ENCODE measurements at regions not wholly inside any gene's neighbourhood (a gene's known extent, or its start where the extent isn't known, plus 50 kb on each side); places are given as distances from the start of the nearest gene placed in this dataset.

- Mint-ChIP-seq H3K4me1 (ENCODE audit: low read depth, unreplicated experiment) (peaks cover 24% of the 10 kb centered on the region), H3K9me3 (ENCODE audit: low read depth, unreplicated experiment) (peaks cover 11% of the 10 kb centered on the region), H3K36me3 (ENCODE audit: insufficient read depth, unreplicated experiment) (no peaks in the 10 kb centered on the region), H3K27me3 (ENCODE audit: unreplicated experiment) (no peaks in the 10 kb centered on the region), H3K4me3 (ENCODE audit: low read depth, unreplicated experiment) (no peak overlapping the region), H3K27ac (ENCODE audit: unreplicated experiment) (peak overlapping the region; percentile 68)
- CTCF ChIA-PET, result interaction anchor here (0.6 to 1.7 kb wide), 7 partner anchors 11 to 571 kb away, joined by 3 to 6 read pairs (median 3); no protein-coding TSS in a partner anchor
- no peak for DNase-seq
- TF ChIP-seq CTCF (IDR thresholded peaks at IDR 0.05; ENCODE audit: unreplicated experiment), result no peak
- BruUV-seq (replicated peaks), result no TSS peak
- intact Hi-C loops (cut with micrococcal nuclease; ENCODE audit: unreplicated experiment), result no loop called here
Measured at GRCh38 chr1:222126052-222126451, 384.2 kb upstream of the DUSP10 start.

- no peaks in the 10 kb centered on the region for H3K27me3 Mint-ChIP-seq (ENCODE audit: unreplicated experiment)
- DNase-seq, result no peak
- TF ChIP-seq CTCF (IDR thresholded peaks at IDR 0.05; ENCODE audit: unreplicated experiment), result no peak
- peaks cover 11% of the 10 kb centered on the region for H3K9me3 Mint-ChIP-seq (ENCODE audit: low read depth, unreplicated experiment)
- intact Hi-C loops (cut with micrococcal nuclease; ENCODE audit: unreplicated experiment), result no loop called here
- no peaks in the 10 kb centered on the region for H3K36me3 Mint-ChIP-seq (ENCODE audit: insufficient read depth, unreplicated experiment)
- peaks cover 24% of the 10 kb centered on the region for H3K4me1 Mint-ChIP-seq (ENCODE audit: low read depth, unreplicated experiment)
- no peak overlapping the region for H3K27ac Mint-ChIP-seq (ENCODE audit: unreplicated experiment)
- H3K4me3 Mint-ChIP-seq (ENCODE audit: low read depth, unreplicated experiment), result no peak overlapping the region
- no TSS peak for BruUV-seq (replicated peaks)
- CTCF ChIA-PET, result interaction anchor here (0.7 kb wide), 1 partner anchor 455 kb away, joined by 5 read pairs; no protein-coding TSS in a partner anchor
Measured at GRCh38 chr1:222124602-222125001, 382.7 kb upstream of the DUSP10 start.

- Mint-ChIP-seq H3K27me3 (ENCODE audit: unreplicated experiment) (no peaks in the 10 kb centered on the region), H3K4me3 (ENCODE audit: low read depth, unreplicated experiment) (no peak overlapping the region), H3K27ac (ENCODE audit: unreplicated experiment) (no peak overlapping the region), H3K9me3 (ENCODE audit: low read depth, unreplicated experiment) (peaks cover 11% of the 10 kb centered on the region), H3K4me1 (ENCODE audit: low read depth, unreplicated experiment) (peaks cover 24% of the 10 kb centered on the region), H3K36me3 (ENCODE audit: insufficient read depth, unreplicated experiment) (no peaks in the 10 kb centered on the region)
- no peak for DNase-seq
- CTCF ChIA-PET, result interaction anchor here (1.0 kb wide), 1 partner anchor 18 kb away, joined by 3 read pairs; no protein-coding TSS in a partner anchor
- intact Hi-C loops (cut with micrococcal nuclease; ENCODE audit: unreplicated experiment), result no loop called here
- no TSS peak for BruUV-seq (replicated peaks)
- TF ChIP-seq CTCF (IDR thresholded peaks at IDR 0.05; ENCODE audit: unreplicated experiment), result no peak
Measured at GRCh38 chr1:222123111-222123510, 381.2 kb upstream of the DUSP10 start.

- Mint-ChIP-seq H3K9me3 (ENCODE audit: low read depth, unreplicated experiment) (no peaks in the 10 kb centered on the region), H3K27me3 (ENCODE audit: unreplicated experiment) (no peaks in the 10 kb centered on the region), H3K36me3 (ENCODE audit: insufficient read depth, unreplicated experiment) (no peaks in the 10 kb centered on the region), H3K4me3 (ENCODE audit: low read depth, unreplicated experiment) (no peak overlapping the region), H3K27ac (ENCODE audit: unreplicated experiment) (no peak overlapping the region), H3K4me1 (ENCODE audit: low read depth, unreplicated experiment) (no peaks in the 10 kb centered on the region)
- BruUV-seq (replicated peaks), result no TSS peak
- no peak for TF ChIP-seq CTCF (IDR thresholded peaks at IDR 0.05; ENCODE audit: unreplicated experiment)
- CTCF ChIA-PET, result interaction anchor here (0.6 to 1.5 kb wide), 2 partner anchors 13 to 30 kb away, joined by 4 to 13 read pairs; no protein-coding TSS in a partner anchor
- intact Hi-C loops (cut with micrococcal nuclease; ENCODE audit: unreplicated experiment), result no loop called here
- no peak for DNase-seq
Measured at GRCh38 chr1:222117809-222118208, 375.9 kb upstream of the DUSP10 start.

All from Calu3 (cell line).